PC-9 (cell line): ENCODE measurements at regions not wholly inside any gene's neighbourhood (a gene's known extent, or its start where the extent isn't known, plus 50 kb on each side); places are given as distances from the start of the nearest gene placed in this dataset.

ENCODE experiments used
- BruUV-seq: library from RNA; stranded (reverse); fragments of 400-500 nt; replicated peaks from 2 replicates; lab custom pipeline; 2021; lab: Mats Ljungman, UMichigan
- CTCF ChIA-PET: fragments of 300-600 bp; sonication (Branson Sonifier 250); formaldehyde crosslinking; loops from one replicate; lab custom pipeline; 2022; ENCODE audit warnings: antibody characterized with exemption; lab: Charles Lee
- POLR2A ChIA-PET: fragments of 300-600 bp; sonication (Branson Sonifier 250); formaldehyde crosslinking; loops from one replicate; lab custom pipeline; 2022; ENCODE audit warnings: antibody characterized with exemption; ENCODE audit not compliant: unreplicated experiment; lab: Charles Lee
- DNase-seq, 2 experiments: peaks; one replicate each; pipeline versions ENCODE4 v3.0.0 to v3.0.0-alpha.2; 2015 to 2022; ENCODE audit warnings: mixed read lengths in 1 of 2
- H2AFZ ChIP-seq: fragments of 200-600 bp; sonication (generic); 2 replicates; pipeline ENCODE4 v1.8.1; 2017; ENCODE audit warnings: antibody characterized with exemption
- H3F3A ChIP-seq: fragments of 200-600 bp; sonication (generic); 2 replicates; pipeline ENCODE4 v1.8.1; 2017; ENCODE audit warnings: antibody characterized with exemption, mild to moderate bottlenecking, low read depth; ENCODE audit not compliant: insufficient read depth
- H3K27ac ChIP-seq: fragments of 200-600 bp; sonication (generic); 2 replicates; pipeline ENCODE4 v1.6.1; 2016; ENCODE audit warnings: mixed run types
- H3K27me3 ChIP-seq: fragments of 200-600 bp; sonication (generic); 2 replicates; pipeline ENCODE4 v1.6.1; 2016; ENCODE audit warnings: low read depth, mixed run types; ENCODE audit not compliant: insufficient read depth
- H3K36me3 ChIP-seq: fragments of 200-600 bp; sonication (generic); 2 replicates; pipeline ENCODE4 v1.6.1; 2016; ENCODE audit warnings: low read depth, mixed run types
- H3K4me1 ChIP-seq: fragments of 200-600 bp; sonication (generic); replicated peaks from 2 replicates; pipeline ENCODE4 v1.6.1; 2016; ENCODE audit warnings: mixed run types; ENCODE audit not compliant: insufficient read depth
- H3K4me2 ChIP-seq: fragments of 200-600 bp; sonication (generic); 2 replicates; pipeline ENCODE4 v1.6.1; 2017; ENCODE audit warnings: mixed run types
- H3K4me3 ChIP-seq: fragments of 200-600 bp; sonication (generic); 2 replicates; pipeline ENCODE4 v1.6.1; 2016; ENCODE audit warnings: mixed run types
- H3K79me2 ChIP-seq: fragments of 200-600 bp; sonication (generic); 2 replicates; pipeline ENCODE4 v1.6.1; 2017; ENCODE audit warnings: low read depth, mixed run types
- H3K9me2 ChIP-seq: fragments of 200-600 bp; sonication (generic); 2 replicates; pipeline ENCODE4 v1.8.1; 2017; ENCODE audit warnings: mild to moderate bottlenecking; ENCODE audit not compliant: insufficient read depth
- H3K9me3 ChIP-seq: fragments of 200-600 bp; sonication (generic); 2 replicates; pipeline ENCODE4 v1.8.1; 2016; ENCODE audit warnings: low read depth; ENCODE audit not compliant: insufficient read depth
- H4K20me1 ChIP-seq: fragments of 200-600 bp; sonication (generic); 2 replicates; pipeline ENCODE4 v1.8.1; 2017; ENCODE audit not compliant: insufficient read depth
- EZH2 ChIP-seq: fragments of 200-600 bp; sonication (generic); IDR thresholded peaks from 2 replicates; pipeline ENCODE4 v1.8.0; 2017; ENCODE audit warnings: antibody characterized with exemption, low read depth
- intact Hi-C: fragments of 100-400 bp; cut with micrococcal nuclease; formaldehyde crosslinking; loops from one replicate; pipeline ENCODE4 v1.10.0; 2022; ENCODE audit not compliant: unreplicated experiment
- TF ChIP-seq, protein P1 (sequence below): fragments of 200-600 bp; sonication (generic); conservative IDR thresholded peaks from 2 replicates; pipeline ENCODE4 v1.6.1; 2017; ENCODE audit warnings: mixed run types, antibody characterized with exemption, mild to moderate bottlenecking, moderate library complexity

DNA sequence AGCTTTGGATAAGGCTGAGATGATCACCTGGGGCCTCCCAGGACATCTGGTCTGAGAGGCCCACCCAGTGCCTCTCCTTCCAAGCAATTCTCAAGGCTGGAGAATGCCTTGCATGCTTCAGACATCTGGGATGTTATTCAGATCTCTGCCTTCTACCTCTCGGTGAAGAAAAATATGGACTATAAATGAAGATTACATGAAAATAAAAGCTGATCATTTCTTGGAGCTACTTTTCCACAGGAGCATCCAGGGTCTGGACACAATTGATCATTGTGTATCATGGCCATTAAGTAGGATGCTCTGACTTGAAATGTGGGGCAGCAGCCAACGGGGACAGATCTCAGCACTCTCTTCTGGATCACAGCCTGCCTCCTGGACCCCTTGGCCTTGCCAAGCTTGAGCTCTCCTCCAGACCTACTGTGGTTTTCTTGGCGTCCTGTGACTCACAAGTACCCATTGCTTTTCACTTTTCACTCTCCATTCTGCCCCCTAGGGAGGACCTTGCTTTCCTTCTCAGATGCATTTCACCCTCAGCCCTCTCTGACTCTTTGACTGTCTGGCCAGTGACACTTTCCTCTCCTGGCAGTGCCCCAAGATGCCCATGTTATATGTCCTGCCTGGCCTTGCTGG lies 203.1 kb downstream of the INSIG2 start:
- Histone ChIP-seq H3K27ac (no peak overlapping the region), H3K4me3 (no peak overlapping the region), H3K36me3 (no peaks in the 10 kb centered on the region), H3K9me2 (no peaks in the 10 kb centered on the region), H3F3A (no peaks in the 10 kb centered on the region), H3K4me2 (no peak overlapping the region), H3K4me1 (no peaks in the 10 kb centered on the region), H2AFZ (no peak overlapping the region), H3K27me3 (peaks cover 5% of the 10 kb centered on the region; the same call in 1 of the 2 replicates), H3K79me2 (no peaks in the 10 kb centered on the region), H4K20me1 (no peaks in the 10 kb centered on the region), H3K9me3 (no peaks in the 10 kb centered on the region)
- ChIA-PET CTCF (no interaction called here), POLR2A (no interaction called here)
- intact Hi-C loops: no loop called here
- no TSS peak for BruUV-seq
- TF ChIP-seq, protein P1, sequence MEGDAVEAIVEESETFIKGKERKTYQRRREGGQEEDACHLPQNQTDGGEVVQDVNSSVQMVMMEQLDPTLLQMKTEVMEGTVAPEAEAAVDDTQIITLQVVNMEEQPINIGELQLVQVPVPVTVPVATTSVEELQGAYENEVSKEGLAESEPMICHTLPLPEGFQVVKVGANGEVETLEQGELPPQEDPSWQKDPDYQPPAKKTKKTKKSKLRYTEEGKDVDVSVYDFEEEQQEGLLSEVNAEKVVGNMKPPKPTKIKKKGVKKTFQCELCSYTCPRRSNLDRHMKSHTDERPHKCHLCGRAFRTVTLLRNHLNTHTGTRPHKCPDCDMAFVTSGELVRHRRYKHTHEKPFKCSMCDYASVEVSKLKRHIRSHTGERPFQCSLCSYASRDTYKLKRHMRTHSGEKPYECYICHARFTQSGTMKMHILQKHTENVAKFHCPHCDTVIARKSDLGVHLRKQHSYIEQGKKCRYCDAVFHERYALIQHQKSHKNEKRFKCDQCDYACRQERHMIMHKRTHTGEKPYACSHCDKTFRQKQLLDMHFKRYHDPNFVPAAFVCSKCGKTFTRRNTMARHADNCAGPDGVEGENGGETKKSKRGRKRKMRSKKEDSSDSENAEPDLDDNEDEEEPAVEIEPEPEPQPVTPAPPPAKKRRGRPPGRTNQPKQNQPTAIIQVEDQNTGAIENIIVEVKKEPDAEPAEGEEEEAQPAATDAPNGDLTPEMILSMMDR: no peak; the same call in 1 of the 2 replicates
- TF ChIP-seq EZH2: no peak
- no peak for DNase-seq

- H3K36me3 ChIP-seq: no peaks in the 10 kb centered on the region
- intact Hi-C loops: no loop called here
- peaks cover 1% of the 10 kb centered on the region; the same call in 1 of the 2 replicates for H3K27me3 ChIP-seq
- no peaks in the 10 kb centered on the region for H3F3A ChIP-seq
- H3K9me3 ChIP-seq: no peaks in the 10 kb centered on the region
- TF ChIP-seq EZH2: no peak
- TF ChIP-seq, protein P1: no peak
- no TSS peak for BruUV-seq
- no peak overlapping the region for H2AFZ ChIP-seq
- H3K79me2 ChIP-seq: no peaks in the 10 kb centered on the region
- no peak overlapping the region for H3K4me3 ChIP-seq
- no peak for DNase-seq
- H4K20me1 ChIP-seq: no peaks in the 10 kb centered on the region
- H3K9me2 ChIP-seq: no peaks in the 10 kb centered on the region
- H3K27ac ChIP-seq: no peak overlapping the region
- POLR2A ChIA-PET: no interaction called here
- no peak overlapping the region for H3K4me2 ChIP-seq
- CTCF ChIA-PET: no interaction called here
- no peaks in the 10 kb centered on the region for H3K4me1 ChIP-seq
Measured at GRCh38 chr2:118290411-118291250, 202.4 kb downstream of the INSIG2 start.

- no peak for TF ChIP-seq EZH2
- TF ChIP-seq, protein P1: no peak
- Histone ChIP-seq H3K79me2 (no peaks in the 10 kb centered on the region), H3F3A (no peaks in the 10 kb centered on the region), H3K9me3 (no peaks in the 10 kb centered on the region), H3K36me3 (no peaks in the 10 kb centered on the region), H2AFZ (no peak overlapping the region), H3K4me3 (no peak overlapping the region), H3K4me1 (no peaks in the 10 kb centered on the region), H3K9me2 (no peaks in the 10 kb centered on the region), H3K27ac (no peak overlapping the region), H4K20me1 (no peaks in the 10 kb centered on the region), H3K4me2 (no peak overlapping the region), H3K27me3 (no peaks in the 10 kb centered on the region)
- CTCF ChIA-PET: no interaction called here
- intact Hi-C loops: no loop called here
- POLR2A ChIA-PET: no interaction called here
- DNase-seq: no peak
- BruUV-seq: no TSS peak
Measured at GRCh38 chr2:118279005-118279404, 190.7 kb downstream of the INSIG2 start.
